HG02798 (cell line): ENCODE measurements at regions not wholly inside any gene's neighbourhood (a gene's known extent, or its start where the extent isn't known, plus 50 kb on each side); places are given as distances from the start of the nearest gene placed in this dataset.

Source experiments
- ATAC-seq: cut with Tn5 transposase; IDR thresholded peaks from one replicate; pipeline ENCODE4 v1.9.1; 2021; ENCODE audit warnings: mild to moderate bottlenecking; ENCODE audit not compliant: unreplicated experiment, poor library complexity

DNA sequence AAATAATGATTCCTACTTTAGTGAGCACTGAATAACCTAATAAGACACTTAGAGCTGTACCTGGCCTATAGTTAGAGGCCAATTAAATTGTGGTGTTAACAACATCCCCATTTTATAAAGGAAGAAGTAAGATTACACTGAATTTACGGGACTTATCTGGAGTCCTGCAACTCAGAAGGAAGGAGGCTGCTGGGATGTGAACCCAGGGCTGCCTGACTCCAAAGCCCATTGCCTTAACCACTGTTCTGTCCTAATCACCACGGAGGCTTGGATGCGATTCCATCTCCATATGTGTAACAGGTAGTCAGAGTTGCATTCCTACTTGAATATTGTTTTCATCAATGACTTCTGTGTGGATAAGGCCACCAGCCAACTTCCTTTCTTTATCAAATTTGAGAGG, 168.9 kb downstream of the SOCS6 start:
- ATAC-seq, result no peak

DNA sequence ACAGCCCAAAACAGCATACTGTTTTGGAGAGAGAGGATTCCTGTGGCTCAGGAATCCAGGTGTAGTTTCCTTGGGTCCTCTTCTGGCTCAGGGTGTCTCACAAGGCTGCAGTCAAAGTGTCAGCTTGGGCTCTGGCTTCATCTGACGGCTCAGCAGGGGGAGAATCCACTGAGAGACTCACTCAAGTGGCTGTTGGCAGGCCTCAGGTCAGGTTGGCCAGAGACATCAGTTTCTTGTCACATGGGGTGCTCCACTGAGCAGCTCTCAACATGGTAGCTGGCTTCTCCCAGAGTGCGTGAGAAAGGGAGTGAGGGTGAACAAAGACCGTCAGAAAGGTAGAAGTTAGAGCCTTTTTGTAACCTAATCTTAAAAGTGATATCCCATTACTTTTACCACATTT, 168.4 kb downstream of the SOCS6 start:
- ATAC-seq, result no peak

DNA sequence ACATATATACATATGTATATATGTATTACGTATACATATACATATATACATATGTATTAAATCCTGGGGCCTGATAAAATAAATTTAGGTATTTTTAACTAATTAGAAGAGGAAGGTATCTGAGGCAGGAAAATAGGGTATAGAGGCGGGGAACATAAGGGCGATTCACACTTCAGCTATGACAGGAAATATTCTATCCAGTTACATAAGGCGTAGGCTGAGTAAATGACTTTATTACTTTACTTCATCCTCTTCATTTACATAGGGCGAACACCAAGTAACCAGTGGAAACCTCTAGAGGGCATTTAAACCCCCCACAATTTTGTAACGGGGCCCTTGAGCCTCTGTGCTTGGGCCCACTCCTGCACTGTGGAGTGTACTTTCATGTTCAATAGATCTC, 167.5 kb downstream of the SOCS6 start:
- no peak for ATAC-seq

DNA sequence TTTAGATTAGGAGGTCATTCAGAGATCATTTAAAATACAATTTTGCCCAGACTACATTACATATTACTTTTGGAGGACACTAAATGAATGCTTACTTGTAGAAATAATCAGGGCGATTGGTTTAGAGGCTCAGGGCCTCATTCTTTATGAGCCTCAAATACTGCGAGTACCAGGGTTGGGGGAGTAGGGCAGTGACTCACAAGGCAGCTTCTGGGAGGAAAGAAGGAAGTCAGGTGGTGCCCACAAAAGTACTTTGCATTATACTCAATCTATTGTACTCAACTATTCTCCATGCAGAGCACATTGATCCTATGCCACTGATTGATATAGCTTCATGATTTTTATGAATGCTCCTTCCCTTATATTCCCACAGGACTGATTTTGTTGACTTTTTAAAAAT, 166.9 kb downstream of the SOCS6 start:
- no peak for ATAC-seq

DNA sequence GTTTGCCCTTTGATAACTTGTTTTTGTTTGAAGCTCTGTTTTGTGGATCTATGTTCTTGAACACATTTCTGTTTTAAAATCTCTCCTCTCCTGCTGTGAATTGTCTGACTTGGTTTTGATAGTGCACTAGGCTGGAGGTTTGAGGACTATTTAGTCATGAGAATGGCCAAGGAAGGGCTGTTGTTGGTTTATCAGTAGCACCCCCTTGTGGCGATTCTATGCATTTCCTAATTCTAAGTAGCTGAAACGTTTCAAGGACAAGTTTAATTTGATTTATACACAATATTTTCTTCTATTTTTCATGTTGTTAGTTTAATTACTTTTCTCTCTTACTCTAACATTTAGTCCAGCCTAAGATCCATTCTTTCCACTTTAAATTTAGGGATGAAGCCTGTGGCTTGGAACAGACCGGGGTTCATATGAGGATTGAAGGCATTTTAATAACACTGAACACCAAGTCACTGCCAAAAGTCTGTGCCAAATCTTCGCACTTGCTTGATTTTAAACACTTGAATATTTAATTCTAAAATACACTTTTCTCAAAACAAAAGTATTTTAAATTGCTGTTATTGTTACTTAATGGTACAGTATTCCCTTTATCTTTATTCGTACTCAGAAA, 166.0 kb downstream of the SOCS6 start:
- peak; percentile 81 for ATAC-seq

DNA sequence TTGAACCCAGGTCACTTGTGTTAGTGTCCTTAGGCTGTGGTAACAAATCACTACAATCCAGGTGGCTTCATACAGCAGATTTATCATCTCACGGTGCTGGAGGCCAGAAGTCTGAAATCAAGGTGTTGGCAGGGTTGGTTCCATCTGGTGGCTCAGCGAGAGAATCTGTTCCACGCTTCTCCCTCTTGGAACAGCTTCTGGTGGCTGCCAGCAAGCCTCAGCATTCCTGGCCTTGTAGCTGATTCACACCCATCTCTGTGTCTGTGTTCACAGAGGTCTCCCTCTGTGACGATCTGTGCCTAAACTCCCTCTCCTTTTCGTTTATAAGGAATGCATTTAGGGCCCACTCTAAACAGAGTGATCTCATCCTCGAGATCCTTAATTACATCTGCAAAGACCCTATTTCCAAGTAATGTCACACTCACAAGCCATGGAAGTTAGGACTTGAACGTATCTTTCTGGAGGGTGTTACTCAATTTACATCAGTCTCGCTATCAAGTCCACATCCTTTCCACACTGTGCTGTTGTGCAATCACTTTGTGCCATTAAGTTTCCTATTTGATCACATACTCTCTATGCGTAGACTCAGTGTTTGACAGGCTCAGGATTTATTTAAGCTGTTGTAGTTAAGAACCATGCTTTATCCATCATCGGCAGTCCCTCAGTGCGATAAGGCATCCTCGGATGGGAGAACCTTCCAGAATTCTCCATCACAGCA, 164.4 kb downstream of the SOCS6 start:
- ATAC-seq, result no peak

DNA sequence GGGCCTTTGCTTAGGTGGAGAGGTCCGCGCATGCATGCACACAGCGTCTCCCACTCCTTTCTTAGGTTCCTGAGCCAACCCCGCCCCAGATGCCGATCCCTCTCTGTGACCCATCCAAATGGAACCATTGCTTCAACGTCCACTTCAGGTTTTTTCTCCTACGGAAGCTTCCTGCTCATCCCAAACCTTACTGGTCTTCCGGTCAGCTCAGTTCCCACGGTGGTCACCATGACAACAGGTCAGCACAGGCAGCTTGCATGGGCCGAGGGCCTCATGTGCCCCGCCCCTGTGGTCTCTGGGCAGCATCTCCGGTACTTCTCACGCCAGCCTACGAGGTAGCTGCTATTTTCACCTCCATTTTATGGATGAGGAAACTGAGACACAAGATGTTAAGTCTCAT, 163.7 kb downstream of the SOCS6 start:
- ATAC-seq, result no peak

DNA sequence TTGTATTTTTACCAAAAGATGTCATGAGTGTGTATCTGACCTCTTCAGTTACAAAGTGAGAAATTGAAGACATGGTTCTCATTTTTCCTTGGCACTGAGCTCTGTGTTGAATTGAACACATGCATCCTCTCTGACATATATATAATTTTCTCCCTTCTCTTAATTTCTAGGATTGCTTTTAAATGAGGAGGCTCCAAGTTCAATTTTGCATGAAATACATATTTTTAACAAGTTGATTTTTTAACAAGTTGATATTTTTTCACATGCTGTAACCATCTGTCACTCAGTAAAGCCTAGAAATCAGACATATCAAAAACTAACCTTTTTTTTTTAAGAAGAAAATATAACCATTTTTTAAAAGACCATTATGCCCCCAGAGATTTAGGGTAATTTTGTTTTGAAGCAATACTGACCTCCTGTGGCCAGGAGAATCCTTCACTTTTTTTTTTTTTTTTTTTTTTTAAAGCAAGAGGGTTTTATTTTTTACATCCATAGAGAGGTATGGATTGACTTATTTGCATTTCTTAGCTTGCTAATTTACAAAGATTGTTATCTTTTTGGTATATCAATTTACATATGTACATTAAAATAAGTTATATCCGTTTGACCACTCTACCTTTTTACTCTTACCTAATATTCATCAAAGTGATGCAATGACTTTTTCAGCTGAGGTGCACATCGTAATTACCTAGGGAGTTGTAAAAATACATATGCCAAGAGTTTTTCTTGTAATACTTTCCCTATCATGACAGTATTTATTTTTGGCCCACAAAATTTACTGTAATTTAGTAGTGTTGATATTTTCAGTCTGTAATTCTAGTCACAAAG, 161.8 kb downstream of the SOCS6 start:
- no peak for ATAC-seq

DNA sequence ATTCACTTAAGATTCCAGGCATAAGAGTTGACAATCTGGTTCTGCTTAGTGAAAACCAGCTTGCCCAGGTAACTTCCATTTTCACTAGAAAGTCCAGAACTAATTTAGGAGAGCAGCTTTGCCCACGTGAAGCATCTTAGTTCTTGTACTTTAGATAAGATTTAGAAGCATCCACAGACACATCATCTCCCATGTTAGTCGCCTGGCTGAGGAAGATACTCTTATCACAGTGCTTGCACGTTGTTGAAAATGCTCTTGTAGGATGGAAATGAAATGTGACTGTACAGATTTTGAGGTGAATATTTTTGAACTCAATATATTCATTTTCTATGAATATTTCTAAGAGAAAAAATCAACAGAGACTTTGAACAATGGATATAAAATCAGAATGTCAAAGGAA, 159.7 kb downstream of the SOCS6 start:
- ATAC-seq, result no peak

DNA sequence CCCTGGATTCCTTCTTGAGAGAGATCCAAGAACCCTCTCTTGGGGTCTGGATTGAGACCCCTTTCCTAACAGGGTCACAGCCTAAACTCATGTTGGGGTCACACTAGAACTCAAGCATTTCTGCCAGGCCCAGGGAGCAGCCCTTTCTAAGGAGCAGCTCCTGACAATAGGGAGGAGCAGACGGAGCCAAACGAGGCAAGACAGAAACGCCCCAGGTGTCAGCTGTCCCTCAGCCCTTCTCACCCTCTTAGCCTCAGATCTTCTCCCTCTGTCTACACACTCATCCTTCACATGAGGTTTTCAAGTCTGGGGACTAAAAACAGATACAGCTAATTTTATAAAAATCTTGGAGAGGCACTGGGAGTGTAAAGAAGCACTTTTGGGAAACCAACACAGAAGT, 157.2 kb downstream of the SOCS6 start:
- ATAC-seq, result no peak

DNA sequence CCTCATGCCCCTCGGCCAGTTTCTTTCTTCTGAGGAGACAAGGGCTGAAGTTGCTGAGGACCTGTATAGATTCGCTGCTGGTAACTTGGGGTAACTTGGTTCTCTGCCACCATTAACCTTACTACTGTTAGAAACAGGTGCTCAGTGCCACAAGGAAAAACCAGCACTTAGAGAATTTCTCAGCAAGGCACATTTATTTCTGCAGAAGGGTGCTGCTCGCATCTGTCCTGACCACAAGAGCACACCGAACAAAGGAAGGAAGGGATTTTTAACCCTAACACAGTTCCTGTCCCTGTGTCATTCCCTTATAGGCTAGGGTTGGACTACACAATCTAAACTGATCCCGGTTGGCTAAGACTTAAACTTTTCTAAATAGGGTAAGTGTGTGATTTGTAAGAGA, 154.1 kb downstream of the SOCS6 start:
- ATAC-seq, result no peak

DNA sequence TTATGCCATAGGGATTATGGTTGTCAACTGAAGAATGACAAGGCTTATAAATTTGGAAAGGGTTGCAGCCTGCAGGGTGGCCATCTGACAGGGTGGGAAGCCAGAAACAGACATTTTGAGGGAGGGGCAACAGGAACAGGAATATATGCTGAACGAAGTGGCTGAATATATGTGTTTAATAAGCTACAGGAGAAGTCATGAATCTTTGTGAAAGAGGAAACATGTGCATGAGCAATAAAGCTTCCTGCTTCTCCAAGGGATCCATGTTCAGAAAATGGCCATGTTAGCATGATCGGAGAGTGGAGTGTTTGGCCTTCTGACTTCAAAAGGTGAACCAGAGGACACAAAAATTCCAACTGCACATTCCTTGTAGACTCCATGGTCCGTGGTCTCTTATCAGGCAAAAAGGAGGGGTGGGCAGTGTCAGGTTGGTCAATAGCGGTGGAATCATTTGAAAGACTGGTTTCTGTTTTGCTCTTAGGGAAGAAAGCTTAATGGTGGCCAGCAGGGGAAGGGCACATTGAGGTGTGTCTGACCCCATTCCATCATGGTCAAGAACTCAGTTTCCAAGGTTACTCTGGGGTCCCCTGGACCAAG, 144.1 kb downstream of the SOCS6 start:
- ATAC-seq, result no peak

DNA sequence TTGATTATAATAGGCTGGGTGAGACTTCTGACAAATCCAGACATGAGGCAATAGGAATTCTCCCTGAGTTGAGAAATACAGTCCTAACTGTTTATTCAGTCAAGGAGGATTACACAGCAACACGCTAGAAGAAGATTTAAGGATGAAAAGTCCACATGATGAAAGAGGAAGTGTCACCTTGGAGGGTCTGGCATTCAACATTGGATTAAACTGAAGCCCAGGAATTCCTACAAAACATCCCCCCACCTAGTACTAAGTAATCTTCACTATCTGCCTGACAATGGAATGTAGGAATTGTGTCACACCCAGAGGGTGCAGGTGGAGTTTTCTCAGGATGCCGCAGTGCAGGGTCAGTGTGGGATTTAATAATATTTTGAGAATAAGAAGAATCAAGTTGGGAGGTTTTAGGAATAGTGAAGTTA, 142.4 kb downstream of the SOCS6 start:
- ATAC-seq, result no peak

DNA sequence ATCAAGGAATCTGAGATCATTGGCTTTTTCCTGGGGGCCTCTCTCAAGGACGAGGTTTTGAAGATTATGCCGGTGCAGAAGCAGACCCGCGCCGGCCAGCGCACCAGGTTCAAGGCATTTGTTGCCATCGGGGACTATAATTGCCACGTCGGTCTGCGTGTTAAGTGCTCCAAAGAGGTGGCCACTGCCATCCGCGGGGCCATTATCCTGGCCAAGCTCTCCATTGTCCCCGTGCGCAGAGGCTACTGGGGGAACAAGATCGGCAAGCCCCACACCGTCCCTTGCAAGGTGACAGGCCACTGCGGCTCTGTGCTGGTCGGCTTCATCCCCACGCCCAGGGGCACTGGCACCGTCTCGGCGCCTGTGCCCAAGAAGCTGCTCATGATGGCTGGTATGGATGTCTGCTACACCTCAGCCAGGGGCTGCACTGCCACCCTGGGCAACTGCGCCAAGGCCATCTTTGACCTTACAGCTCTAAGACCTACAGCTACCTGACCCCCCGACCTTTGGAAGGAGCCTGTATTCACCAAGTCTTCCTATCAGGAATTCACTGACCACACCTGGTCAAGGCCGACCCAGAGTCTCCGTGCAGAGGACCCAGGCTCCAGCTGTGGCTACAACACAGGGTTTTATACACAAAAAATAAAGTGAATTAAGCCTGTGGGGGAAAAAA, 141.8 kb downstream of the SOCS6 start:
- no peak for ATAC-seq

DNA sequence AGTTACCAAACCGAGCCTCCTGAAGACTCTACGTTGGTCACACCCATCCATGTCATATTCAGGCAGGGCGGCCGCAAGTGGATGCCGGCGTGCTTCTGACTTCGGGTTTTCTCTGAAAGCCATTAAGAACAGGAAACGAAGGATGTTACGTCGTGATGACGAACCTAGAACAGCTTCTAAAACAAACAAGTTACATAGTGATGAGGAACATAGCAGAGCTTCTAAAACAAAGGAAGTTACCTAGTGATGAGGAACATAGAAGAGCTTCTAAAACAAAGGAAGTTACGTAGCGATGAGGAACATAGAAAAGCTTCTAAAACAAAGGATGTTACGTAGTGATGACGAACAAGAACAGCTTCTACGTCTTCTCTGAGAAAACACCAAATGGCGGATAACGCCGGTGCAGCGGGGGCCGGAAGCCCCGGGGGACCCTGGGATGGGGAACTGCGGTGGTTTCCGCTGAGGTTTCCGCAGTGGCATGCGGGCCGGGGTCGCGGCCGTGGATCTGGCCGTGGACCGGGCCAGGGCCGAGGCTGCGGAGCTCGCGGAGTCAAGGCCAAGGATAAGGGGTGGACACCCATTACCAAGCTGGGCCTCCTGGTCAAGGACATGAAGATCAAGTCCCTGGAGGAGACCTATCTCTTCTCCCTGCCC, 141.1 kb downstream of the SOCS6 start:
- no peak for ATAC-seq

DNA sequence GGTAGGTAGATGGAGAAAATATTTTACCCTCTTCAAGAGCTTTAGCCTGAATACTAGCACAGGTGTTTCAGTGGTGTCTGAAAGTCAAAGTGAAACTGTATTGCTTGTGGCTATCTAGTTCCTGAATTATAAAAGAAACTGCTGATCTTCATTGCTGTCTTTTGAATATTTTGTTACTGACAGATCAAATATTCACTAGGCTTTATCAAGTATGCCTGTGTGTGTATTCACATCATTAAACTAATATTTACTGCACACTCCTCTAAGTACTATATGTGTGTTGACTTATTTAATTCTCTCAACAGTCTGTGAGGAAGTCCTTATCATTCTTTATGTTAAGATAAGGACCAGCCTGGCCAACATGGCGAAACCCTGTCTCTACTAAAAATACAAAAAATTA, 139.6 kb downstream of the SOCS6 start:
- peak; percentile 99 for ATAC-seq

DNA sequence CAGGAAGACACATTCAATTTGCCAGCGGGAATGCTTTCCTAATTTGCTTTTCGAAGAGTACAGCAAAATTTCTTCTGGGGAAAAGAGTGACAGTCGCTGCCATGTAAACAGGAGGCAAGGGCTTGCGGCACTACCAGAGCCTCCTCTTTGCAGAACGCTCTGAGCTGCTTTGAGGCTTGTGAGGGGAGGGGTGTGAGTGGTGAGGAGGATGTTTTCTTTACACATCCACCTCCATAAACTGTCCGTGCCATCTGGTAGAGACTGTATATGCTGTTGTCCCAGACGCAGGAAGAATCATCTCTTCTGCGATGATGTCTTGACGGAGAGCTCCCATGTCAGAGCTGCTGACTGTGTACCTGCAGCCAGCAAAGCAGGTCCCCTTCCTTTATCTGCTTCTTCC, 138.0 kb downstream of the SOCS6 start:
- ATAC-seq, result no peak

DNA sequence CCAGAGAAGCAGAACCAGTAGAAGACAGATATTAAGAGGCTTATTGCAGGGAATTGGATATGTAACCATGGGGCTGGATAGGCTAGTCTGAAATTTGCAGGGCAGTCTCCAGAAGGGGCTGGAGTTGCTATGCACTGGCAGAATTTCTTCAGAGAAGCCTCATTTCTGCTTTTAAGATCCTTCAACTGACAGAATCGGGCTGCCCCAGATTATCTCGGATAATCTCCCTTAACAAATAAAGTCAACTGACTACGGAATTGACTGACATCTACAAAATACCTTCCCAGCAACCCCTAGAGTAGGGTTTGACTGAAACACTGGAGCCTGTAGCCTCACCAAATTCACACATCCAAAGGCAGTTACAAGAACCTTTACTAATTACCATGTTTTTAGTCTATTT, 136.4 kb downstream of the SOCS6 start:
- ATAC-seq, result no peak

DNA sequence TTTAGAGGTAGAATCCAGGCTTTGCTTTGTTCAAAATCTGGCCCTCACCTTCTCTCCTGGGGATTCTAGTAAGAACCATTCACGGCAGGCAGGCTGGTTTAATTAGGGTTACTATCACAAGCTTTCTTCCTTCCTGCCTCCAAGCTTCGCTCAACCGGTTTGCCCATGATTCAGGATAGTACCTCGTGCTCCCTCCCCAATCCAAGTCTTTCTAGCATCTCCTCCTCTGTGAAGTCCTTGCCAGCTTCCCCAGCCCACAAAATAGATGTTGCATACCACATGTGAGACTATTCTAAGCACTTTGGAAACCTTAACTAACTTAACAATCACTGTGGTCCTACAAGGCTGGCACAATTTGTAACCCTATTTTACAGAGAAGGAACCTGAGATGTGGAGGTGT, 135.1 kb downstream of the SOCS6 start:
- no peak for ATAC-seq

DNA sequence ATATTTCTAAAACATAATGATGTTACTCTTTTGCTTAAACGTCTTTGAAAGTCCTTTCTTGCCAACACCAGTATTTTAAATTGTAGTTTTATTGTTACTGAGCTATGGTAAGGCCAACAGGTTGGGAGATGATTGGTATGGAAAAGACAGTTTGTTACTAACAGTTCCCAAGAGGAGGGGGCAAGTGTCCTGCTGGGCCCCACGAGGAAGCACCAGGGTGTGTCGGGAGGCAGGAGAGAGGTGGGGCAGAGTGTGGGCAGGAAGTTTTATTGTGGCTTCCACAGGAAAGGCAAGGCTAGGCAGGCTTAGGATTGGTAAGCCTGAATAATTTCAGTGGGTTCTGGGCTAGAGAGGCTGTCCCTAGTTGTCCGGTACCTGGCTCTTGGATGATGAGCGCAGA, 134.3 kb downstream of the SOCS6 start:
- ATAC-seq, result no peak
